Fibroblast of upper back skin (primary cell): ENCODE measurements at regions not wholly inside any gene's neighbourhood (a gene's known extent, or its start where the extent isn't known, plus 50 kb on each side); places are given as distances from the start of the nearest gene placed in this dataset.

Experiments used
- DNase-seq: peaks from one replicate; pipeline ENCODE4 v3.0.0-alpha.2; 2013

DNA sequence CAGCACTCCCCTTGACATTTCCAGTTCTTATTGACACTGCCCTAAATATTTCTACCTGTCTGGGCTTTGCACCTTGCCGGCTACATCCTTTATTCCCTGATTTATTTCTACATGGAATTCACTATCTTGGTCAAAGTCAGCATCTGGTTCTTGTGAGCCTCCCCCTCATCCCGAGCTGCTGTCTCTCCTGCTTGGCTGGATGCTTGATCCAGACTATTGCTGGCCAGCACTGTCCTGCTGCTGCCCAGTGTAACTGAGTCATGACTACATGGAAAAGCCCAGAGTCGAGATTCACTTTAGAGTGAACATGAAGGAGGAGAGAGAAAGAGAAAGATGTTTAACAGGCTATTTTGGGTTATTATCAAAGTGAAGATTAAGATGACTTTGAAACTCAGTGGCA, 142.2 kb downstream of the OPN5 start:
- DNase-seq = no peak

DNA sequence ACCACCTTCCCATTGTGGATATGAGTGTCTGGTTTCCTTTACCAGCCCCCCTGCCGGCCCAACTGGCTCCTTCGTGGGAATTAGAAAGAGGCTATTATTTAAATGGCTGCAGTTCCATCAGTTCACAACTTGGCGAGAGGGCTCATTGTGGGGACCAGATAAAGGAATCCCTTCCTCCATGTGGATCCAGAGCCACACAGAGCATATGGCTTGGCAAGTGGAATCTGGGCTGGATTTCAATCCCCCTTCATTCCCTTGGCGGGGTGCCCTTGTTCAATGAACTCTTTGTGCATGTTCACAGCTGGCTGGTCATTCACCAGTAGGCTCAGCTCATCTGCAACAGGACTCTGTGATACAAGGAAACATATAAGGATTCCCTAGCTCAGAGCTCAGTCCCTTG, 140.6 kb downstream of the OPN5 start:
- no peak for DNase-seq

DNA sequence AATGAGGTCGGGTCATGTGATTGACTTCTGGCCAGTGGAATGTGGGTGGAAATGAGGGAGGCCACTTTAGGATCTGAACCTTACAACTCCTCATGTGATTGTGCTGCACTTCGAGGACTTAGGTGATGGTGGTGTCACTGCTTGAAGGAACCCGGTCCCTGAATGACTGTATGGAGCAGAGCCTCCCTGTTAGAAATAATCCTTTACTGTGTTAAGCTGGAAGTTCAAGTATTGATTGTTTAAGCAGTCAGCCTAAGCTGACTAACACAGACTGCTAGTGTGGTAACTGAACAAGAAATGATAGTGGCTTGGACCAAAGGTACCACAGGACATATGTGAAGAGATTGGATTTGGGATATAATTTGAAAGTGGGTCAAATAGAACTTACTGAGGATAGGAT, 138.0 kb downstream of the OPN5 start:
- no peak for DNase-seq

DNA sequence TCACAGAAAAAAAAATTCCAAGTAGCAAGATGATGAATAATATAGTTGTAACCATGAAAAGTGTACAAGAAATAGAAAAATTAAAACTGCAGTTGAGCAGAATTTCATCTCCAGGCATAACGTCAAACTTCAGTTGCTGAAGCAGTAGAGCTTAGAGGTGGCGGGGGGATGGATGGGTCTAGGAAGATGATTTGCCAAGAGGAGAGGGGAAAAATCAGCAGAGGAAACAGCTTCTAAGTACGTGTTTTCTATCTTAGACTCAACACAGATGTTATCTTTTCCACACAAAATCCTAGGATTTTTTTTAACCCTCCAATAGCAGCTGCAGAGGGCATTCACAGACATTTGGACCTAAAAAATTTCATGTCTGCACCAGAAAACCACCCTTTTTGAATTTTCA, 136.0 kb downstream of the OPN5 start:
- no peak for DNase-seq

DNA sequence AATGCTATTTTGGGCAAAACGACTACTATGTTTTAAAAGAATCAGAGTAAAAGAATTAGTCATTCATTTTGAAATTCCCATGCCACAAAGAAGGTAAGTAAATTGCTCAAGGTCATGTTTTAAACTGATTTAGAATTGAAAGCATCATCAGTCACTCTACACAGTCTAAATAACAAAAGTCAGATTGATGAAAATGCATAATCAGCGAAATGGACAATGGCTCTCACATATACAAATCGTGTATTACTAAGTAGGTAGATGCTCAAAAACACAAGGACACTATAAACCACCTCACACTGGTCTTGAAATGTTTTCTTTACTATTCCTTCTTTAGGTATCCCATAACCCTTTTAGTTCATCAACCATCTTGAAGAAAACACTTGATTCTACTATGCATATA, 135.4 kb downstream of the OPN5 start:
- no peak for DNase-seq

DNA sequence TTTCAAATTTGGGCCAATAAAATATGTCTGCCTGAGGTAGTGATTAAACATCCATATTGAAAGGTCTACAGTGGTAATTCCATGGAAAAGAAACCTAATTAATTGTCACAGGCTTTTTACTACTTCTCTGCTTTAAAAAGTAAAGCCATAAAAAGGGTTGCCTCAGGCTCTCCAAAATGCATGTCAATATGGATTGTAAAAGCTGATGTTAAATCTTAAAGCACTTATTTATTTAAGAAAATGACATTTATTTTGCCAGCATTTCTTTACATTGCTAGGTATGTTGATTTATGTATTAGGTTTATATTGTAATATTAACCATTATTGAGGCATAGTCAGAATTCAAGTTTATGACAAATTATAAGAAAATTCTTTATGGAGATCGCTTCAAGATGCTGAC, 133.2 kb downstream of the OPN5 start:
- DNase-seq = no peak

DNA sequence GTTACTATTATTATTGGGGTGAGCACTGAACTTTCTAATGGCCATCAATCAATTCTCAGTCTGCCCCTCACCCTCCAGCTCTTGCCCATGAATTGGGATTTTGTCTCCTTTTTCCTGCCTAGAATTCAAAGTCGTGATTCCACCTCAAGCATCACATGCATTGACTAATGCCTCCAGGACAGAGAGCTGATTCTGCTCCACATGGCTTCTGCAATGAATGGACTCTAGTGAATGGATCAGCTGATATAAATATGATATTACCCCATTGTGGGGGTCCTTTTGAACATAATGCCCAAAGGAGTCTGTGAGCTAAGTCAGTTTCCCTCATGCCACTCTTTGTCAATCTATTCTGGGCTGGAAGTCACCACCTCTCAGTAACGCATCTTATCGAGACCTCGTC, 126.4 kb downstream of the OPN5 start:
- no peak for DNase-seq

DNA sequence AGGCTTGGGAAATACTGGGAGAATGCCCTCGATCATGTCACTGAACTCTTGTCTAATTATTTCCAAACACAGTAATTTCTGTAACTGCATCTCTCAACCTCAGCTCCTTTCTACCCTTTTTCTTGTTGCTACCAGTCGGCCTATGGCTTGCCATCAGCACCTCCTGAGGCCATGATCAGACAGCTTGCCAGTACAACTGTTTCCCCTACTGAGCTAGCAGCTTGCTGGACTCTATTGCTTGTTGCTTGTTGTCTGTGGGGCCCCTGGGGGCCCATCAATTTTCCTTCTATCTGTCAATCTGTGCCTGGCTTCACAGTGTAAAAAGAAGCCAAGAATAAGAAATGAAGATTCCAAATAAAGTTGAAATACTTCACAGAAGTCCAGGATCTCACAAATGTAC, 123.9 kb downstream of the OPN5 start:
- no peak for DNase-seq

DNA sequence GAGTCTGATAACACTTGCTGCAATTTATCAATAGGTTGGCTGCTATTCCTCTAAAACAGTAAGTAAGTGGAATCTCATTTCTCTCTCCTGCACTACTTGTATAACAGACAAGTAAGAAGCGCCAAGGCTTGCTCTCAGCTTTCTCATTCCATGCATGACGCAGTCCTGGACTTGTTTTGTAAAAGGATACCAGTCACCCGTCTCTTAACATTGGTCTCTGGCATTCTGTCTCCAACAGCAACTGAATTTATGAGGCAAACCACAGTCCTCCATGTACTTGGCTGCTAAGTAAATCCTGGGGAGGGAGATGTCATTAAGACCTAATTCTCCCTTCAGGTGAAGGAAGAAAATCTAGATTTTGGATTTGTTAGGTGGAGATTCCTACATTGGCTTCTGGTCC, 115.4 kb downstream of the OPN5 start:
- no peak for DNase-seq

DNA sequence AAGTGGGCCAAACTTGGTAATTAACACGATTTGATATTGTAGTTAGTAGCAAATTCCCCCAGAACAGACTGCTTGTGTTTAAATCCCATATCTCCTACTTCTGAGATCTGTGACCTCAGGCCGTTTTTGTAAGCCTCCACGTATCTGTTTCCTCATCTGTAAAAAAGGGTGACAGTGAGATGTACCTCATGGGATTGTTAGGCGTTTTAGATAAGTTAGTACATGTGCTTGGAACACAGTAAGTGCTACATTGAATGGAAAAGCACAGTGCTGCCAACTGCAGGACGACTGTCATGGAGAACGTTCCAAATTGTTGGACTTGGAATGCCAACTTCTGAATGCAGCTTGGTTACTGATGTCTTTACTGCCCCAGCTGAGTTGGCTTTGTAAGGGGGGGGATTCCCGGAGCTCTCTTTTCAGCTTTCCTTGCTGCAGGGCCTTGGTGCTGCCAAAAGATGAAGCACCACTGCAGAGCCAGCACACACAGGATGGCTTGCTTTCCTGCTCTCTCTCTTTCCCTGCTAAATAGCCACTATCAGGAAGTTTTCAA, 108.6 kb downstream of the OPN5 start:
- DNase-seq = no peak

DNA sequence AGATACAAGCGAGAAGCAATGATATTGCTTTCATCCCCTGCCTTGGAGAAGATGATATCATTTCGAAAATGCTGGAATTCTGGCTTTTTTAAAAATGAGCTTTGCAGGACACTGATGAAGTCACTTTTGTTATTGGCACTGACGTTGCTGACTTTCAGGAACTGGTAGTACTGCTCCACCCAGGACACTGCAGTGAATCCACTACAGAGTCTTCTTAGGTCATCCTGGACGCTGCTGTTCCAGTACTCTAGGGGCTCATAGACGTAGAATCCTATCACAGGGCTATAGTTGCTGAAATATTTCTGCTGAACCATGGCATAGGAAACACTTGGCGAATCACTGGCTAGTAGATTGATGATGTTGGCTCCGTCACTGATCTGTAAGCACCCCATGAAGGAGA, 97.2 kb downstream of the OPN5 start:
- no peak for DNase-seq
